Mesenchymal stem cell (in vitro differentiated cells and primary cell): ENCODE measurements at regions not wholly inside any gene's neighbourhood (a gene's known extent, or its start where the extent isn't known, plus 50 kb on each side); places are given as distances from the start of the nearest gene placed in this dataset.

ENCODE experiments used
- DNase-seq: peaks from one replicate; pipeline ENCODE4 v3.0.0-alpha.2; 2013
- H2AFZ ChIP-seq: one replicate; pipeline ENCODE4 v1.6.1; 2013; ENCODE audit warnings: low read depth, mild to moderate bottlenecking, control low read depth, inconsistent platforms, low read length, moderate library complexity
- H2AK5ac ChIP-seq: 2 replicates; pipeline ENCODE4 v1.6.1; 2013; ENCODE audit warnings: low read length, moderate library complexity, mild to moderate bottlenecking, inconsistent platforms; ENCODE audit not compliant: severe bottlenecking
- H2BK120ac ChIP-seq: one replicate; pipeline ENCODE4 v1.6.1; 2013; ENCODE audit warnings: low read depth, mild to moderate bottlenecking, inconsistent platforms, low read length, moderate library complexity
- H2BK12ac ChIP-seq, 2 experiments: one replicate each; pipeline ENCODE4 v1.6.1; 2013; ENCODE audit warnings: inconsistent platforms in 2 of 2, low read length in 2 of 2, mild to moderate bottlenecking in 2 of 2, moderate library complexity in 2 of 2, control low read depth in 1 of 2
- H2BK15ac ChIP-seq: one replicate; pipeline ENCODE4 v1.6.1; 2013; ENCODE audit warnings: mild to moderate bottlenecking, low read depth, inconsistent platforms; ENCODE audit not compliant: poor library complexity, severe bottlenecking
- H2BK5ac ChIP-seq: 2 replicates; pipeline ENCODE4 v1.6.1; 2013; ENCODE audit warnings: low read depth, mild to moderate bottlenecking, low read length, control low read depth, inconsistent platforms; ENCODE audit not compliant: poor library complexity, severe bottlenecking
- H3K14ac ChIP-seq, 2 experiments: one replicate each; pipeline ENCODE4 v1.6.1; 2013; ENCODE audit warnings: inconsistent platforms in 2 of 2, low read length in 2 of 2, control low read depth in 1 of 2, mild to moderate bottlenecking in 1 of 2, moderate library complexity in 1 of 2
- H3K18ac ChIP-seq, 2 experiments: one replicate each; pipeline ENCODE4 v1.6.1; 2013; ENCODE audit warnings: inconsistent platforms in 2 of 2, low read length in 2 of 2, control low read depth in 1 of 2, low read depth in 1 of 2, mild to moderate bottlenecking in 1 of 2
- H3K23ac ChIP-seq, 2 experiments: one replicate each; pipeline ENCODE4 v1.6.1; 2013; ENCODE audit warnings: inconsistent platforms in 2 of 2, low read length in 2 of 2, mild to moderate bottlenecking in 2 of 2, moderate library complexity in 2 of 2, control low read depth in 1 of 2
- H3K27ac ChIP-seq: 2 replicates; pipeline ENCODE4 v1.5.1; 2013; ENCODE audit warnings: mild to moderate bottlenecking, moderate library complexity, low read length, control low read depth, inconsistent platforms; ENCODE audit not compliant: poor library complexity, severe bottlenecking
- H3K27me3 ChIP-seq, 2 experiments: 2 replicates each; pipeline versions ENCODE4 v1.6.1 to v1.7.0; 2013; ENCODE audit warnings: low read length in 2 of 2, mild to moderate bottlenecking in 2 of 2, moderate library complexity in 2 of 2, control low read depth in 1 of 2, inconsistent platforms in 1 of 2; ENCODE audit not compliant: control insufficient read depth in 1 of 2, insufficient read depth in 1 of 2
- H3K36me3 ChIP-seq, 2 experiments: 2 replicates each; pipeline versions ENCODE4 v1.6.1 to v1.7.0; 2013; ENCODE audit warnings: low read length in 2 of 2, control low read depth in 1 of 2, inconsistent platforms in 1 of 2, low read depth in 1 of 2, mild to moderate bottlenecking in 1 of 2; ENCODE audit not compliant: insufficient read depth in 2 of 2, control insufficient read depth in 1 of 2
- H3K4ac ChIP-seq, 2 experiments: one replicate each; pipeline ENCODE4 v1.6.1; 2013; ENCODE audit warnings: inconsistent platforms in 2 of 2, low read length in 2 of 2, mild to moderate bottlenecking in 2 of 2, moderate library complexity in 2 of 2, control low read depth in 1 of 2, low read depth in 1 of 2
- H3K4me1 ChIP-seq: 2 replicates; pipeline ENCODE4 v1.6.1; 2013; ENCODE audit warnings: low read depth, low read length, control low read depth; ENCODE audit not compliant: control insufficient read depth, insufficient read depth
- H3K4me2 ChIP-seq: 2 replicates; pipeline ENCODE4 v1.6.1; 2013; ENCODE audit warnings: low read length, mild to moderate bottlenecking, inconsistent platforms; ENCODE audit not compliant: poor library complexity, severe bottlenecking
- H3K4me3 ChIP-seq, 2 experiments: 2 replicates each; pipeline versions ENCODE4 v1.5.1 to v1.7.0; 2013; ENCODE audit warnings: low read length in 2 of 2, mild to moderate bottlenecking in 2 of 2, control low read depth in 1 of 2, low read depth in 1 of 2; ENCODE audit not compliant: insufficient read depth in 1 of 2
- H3K79me1 ChIP-seq: replicated peaks from 2 replicates; pipeline ENCODE4 v1.6.1; 2013; ENCODE audit warnings: mild to moderate bottlenecking, control low read depth, low read length, inconsistent platforms; ENCODE audit not compliant: poor library complexity, severe bottlenecking
- H3K9ac ChIP-seq: 2 replicates; pipeline ENCODE4 v1.7.0; 2013; ENCODE audit warnings: mild to moderate bottlenecking, low read length, moderate library complexity
- H3K9me3 ChIP-seq: 2 replicates; pipeline ENCODE4 v1.7.0; 2013; ENCODE audit warnings: mild to moderate bottlenecking, low read length; ENCODE audit not compliant: control insufficient read depth
- H4K8ac ChIP-seq: one replicate; pipeline ENCODE4 v1.6.1; 2013; ENCODE audit warnings: inconsistent platforms, mild to moderate bottlenecking, low read length, moderate library complexity
- H4K91ac ChIP-seq: one replicate; pipeline ENCODE4 v1.6.1; 2013; ENCODE audit warnings: mild to moderate bottlenecking, low read length, inconsistent platforms
- WGBS: methylation state at CpG from one replicate; pipeline ENCODE4 v1.1.7; 2013; ENCODE audit warnings: mixed read lengths; 5-methylcytosine and 5-hydroxymethylcytosine counted together

DNA sequence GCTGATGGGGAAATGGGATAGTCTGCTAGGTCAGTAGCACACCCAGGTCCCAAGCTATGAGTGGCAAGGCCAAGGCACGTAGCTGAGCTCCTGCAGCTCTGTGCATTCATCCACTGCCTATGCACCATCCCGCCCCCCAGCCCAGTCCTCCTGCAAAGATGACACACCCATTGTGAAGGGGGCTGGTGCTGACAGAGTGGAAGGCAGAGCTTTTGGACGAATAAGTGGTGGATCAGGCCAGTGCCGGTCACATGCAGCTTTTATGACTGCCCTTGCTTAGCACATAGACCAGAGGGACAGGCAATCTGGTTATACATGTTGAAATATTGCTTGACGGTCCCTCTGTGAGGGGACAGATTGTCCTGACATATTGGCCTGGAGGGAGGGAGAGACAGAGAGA, 494.3 kb downstream of the PTPRU start:
- Histone ChIP-seq H2BK5ac (no peak overlapping the region), H2BK120ac (no peak overlapping the region), H3K4me2 (no peak overlapping the region)

GRCh38 chr1:29729281-29729680, 493.0 kb downstream of the PTPRU start:
- H3K27me3 ChIP-seq, result peaks cover 14 to 32% of the 10 kb centered on the region in 2 experiments
- no peak overlapping the region for H3K14ac ChIP-seq
- H3K79me1 ChIP-seq, result no peaks in the 10 kb centered on the region
- H2BK15ac ChIP-seq, result no peak overlapping the region
- H3K36me3 ChIP-seq, result no peaks in the 10 kb centered on the region
- H3K9me3 ChIP-seq, result no peaks in the 10 kb centered on the region
- no peaks in the 10 kb centered on the region for H3K4me1 ChIP-seq
- no peak overlapping the region for H2BK12ac ChIP-seq
- no peak overlapping the region for H2BK5ac ChIP-seq
- H2BK120ac ChIP-seq, result no peak overlapping the region
- H3K27ac ChIP-seq, result no peak overlapping the region
- no peak for DNase-seq
- H3K4me3 ChIP-seq, result no peak overlapping the region
- H4K91ac ChIP-seq, result no peak overlapping the region
- no peak overlapping the region for H3K23ac ChIP-seq
- no peak overlapping the region for H3K4ac ChIP-seq
- H3K4me2 ChIP-seq, result no peak overlapping the region
- H3K9ac ChIP-seq, result no peak overlapping the region
- no peak overlapping the region for H4K8ac ChIP-seq
- H2AK5ac ChIP-seq, result no peak overlapping the region
- WGBS, result 93% methylated on average over 6 of the region's 6 CpGs
- H2AFZ ChIP-seq, result no peak overlapping the region
- H3K18ac ChIP-seq, result no peak overlapping the region

More for the DNA sequence above, 494.3 kb downstream of the PTPRU start:
- Histone ChIP-seq H3K4ac (no peak overlapping the region), H3K36me3 (no peaks in the 10 kb centered on the region), H2BK15ac (no peak overlapping the region), H3K9ac (no peak overlapping the region), H3K18ac (no peak overlapping the region), H2BK12ac (no peak overlapping the region), H3K27ac (no peak overlapping the region), H3K9me3 (no peaks in the 10 kb centered on the region), H2AK5ac (no peak overlapping the region), H4K91ac (no peak overlapping the region), H3K79me1 (no peaks in the 10 kb centered on the region), H3K4me1 (no peaks in the 10 kb centered on the region), H3K4me3 (no peak overlapping the region), H4K8ac (no peak overlapping the region), H3K14ac (peak overlapping the region in 1 of 2 experiments; percentile 26), H3K27me3 (peaks cover 14 to 37% of the 10 kb centered on the region in 2 experiments), H2AFZ (no peak overlapping the region), H3K23ac (no peak overlapping the region)
- 58% methylated on average over 5 of the region's 5 CpGs for WGBS
- no peak for DNase-seq

DNA sequence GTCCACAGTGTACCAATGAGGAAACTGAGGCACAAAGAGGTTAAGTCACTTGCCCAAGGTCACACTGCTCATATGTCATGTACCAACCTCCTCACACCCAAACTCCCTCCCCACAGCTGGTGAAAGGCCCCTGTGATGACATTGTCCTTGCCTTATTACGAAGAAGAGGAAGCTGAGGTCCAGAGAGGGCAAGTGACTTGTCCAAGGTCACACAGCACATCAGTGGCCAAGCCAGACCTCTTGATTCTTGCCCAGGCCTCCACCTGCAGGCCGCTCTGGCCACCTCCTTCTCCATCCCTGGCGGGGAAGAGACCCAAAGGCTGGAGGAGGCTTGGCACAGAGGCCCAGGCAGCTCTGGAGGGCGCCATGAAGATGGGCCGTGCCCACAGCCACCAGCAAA, 492.4 kb downstream of the PTPRU start:
- peaks cover 2% of the 10 kb centered on the region for H3K9me3 ChIP-seq
- peaks cover 11 to 27% of the 10 kb centered on the region in 2 experiments for H3K27me3 ChIP-seq
- no peaks in the 10 kb centered on the region for H3K36me3 ChIP-seq
- H4K91ac ChIP-seq, result no peak overlapping the region
- H3K4me3 ChIP-seq, result no peak overlapping the region
- H3K79me1 ChIP-seq, result no peaks in the 10 kb centered on the region
- H3K4me2 ChIP-seq, result no peak overlapping the region
- 76% methylated on average over 5 of the region's 5 CpGs for WGBS
- no peak overlapping the region for H3K27ac ChIP-seq
- no peak overlapping the region for H4K8ac ChIP-seq
- no peak overlapping the region for H2BK15ac ChIP-seq
- no peak overlapping the region for H2AK5ac ChIP-seq
- H3K9ac ChIP-seq, result no peak overlapping the region
- H2BK120ac ChIP-seq, result no peak overlapping the region
- H3K23ac ChIP-seq, result no peak overlapping the region
- H2BK12ac ChIP-seq, result no peak overlapping the region
- H3K4me1 ChIP-seq, result no peaks in the 10 kb centered on the region
- no peak overlapping the region for H3K18ac ChIP-seq
- H2AFZ ChIP-seq, result no peak overlapping the region
- no peak overlapping the region for H2BK5ac ChIP-seq
- H3K14ac ChIP-seq, result no peak overlapping the region
- H3K4ac ChIP-seq, result no peak overlapping the region
- DNase-seq, result no peak

DNA sequence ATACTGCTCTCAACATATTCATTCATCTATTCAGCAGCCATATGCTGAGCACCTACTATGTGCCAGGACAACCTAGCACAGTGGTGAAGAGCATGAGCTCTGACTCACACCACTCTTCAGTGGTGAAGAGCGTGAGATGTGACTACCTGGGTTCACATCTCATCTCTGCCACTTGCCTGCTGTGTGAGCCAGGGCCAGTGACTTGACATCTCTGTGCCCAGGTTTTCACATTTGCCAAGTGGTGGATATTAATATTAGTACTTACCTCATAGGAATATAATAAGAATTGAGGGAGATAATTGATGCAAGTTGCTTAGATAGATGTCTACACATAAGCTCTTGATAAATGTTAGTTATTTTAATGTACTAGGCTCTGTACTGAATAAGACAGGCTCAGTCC, 488.9 kb downstream of the PTPRU start:
- H3K36me3 ChIP-seq, result no peaks in the 10 kb centered on the region
- H4K8ac ChIP-seq, result no peak overlapping the region
- H2BK5ac ChIP-seq, result no peak overlapping the region
- H3K79me1 ChIP-seq, result no peaks in the 10 kb centered on the region
- no peak overlapping the region for H3K4me3 ChIP-seq
- H4K91ac ChIP-seq, result no peak overlapping the region
- no peak overlapping the region for H2AK5ac ChIP-seq
- no peak overlapping the region for H3K4ac ChIP-seq
- H3K4me1 ChIP-seq, result no peaks in the 10 kb centered on the region
- H3K23ac ChIP-seq, result no peak overlapping the region
- no peak overlapping the region for H2AFZ ChIP-seq
- no peak overlapping the region for H3K18ac ChIP-seq
- WGBS, result 100% methylated on average over 1 of the region's 1 CpG
- no peak overlapping the region for H2BK15ac ChIP-seq
- no peak overlapping the region for H2BK120ac ChIP-seq
- no peak for DNase-seq
- H3K27me3 ChIP-seq, result peaks cover 0 to 6% of the 10 kb centered on the region in 2 experiments
- no peak overlapping the region for H3K27ac ChIP-seq
- H3K9me3 ChIP-seq, result peaks cover 24% of the 10 kb centered on the region
- H3K9ac ChIP-seq, result no peak overlapping the region
- no peak overlapping the region for H3K14ac ChIP-seq
- H3K4me2 ChIP-seq, result no peak overlapping the region
- H2BK12ac ChIP-seq, result no peak overlapping the region
